ENCODE measurements at regions not wholly inside any gene's neighbourhood (a gene's known extent, or its start where the extent isn't known, plus 50 kb on each side); places are given as distances from the start of the nearest gene placed in this dataset.

GRCh38 chrX:51813886-51814460, 70.7 kb downstream of the GSPT2 start:
- Histone ChIP-seq H3K9me3 (no peaks in the 10 kb centered on the region), H3K4me3 (no peak overlapping the region), H3K27ac (no peak overlapping the region), H3K27me3 (peaks cover 0 to 5% of the 10 kb centered on the region in 2 donors), H3K36me3 (no peaks in the 10 kb centered on the region), H3K4me1 (no peaks in the 10 kb centered on the region)
- no peak for DNase-seq (ENCODE audit: low spot score in 2 of 2)
- WGBS, 2 donors, result 58 to 68% methylated on average over 12 of the region's 12 CpGs
- TF ChIP-seq EP300 (IDR thresholded peaks at IDR 0.05) (no peak), POLR2A (IDR thresholded peaks at IDR 0.05) (no peak), CTCF (IDR thresholded peaks at IDR 0.05) (no peak)

- no peaks in the 10 kb centered on the region for H3K36me3 ChIP-seq
- no peaks in the 10 kb centered on the region for H3K4me1 ChIP-seq
- no peak overlapping the region for H3K4me3 ChIP-seq
- 74 to 85% methylated on average over 1 of the region's 1 CpG for WGBS, 2 donors
- DNase-seq (ENCODE audit: low spot score in 2 of 2), result no peak
- H3K27ac ChIP-seq, result no peak overlapping the region
- no peaks in the 10 kb centered on the region for H3K9me3 ChIP-seq
- TF ChIP-seq EP300 (IDR thresholded peaks at IDR 0.05), result no peak
- TF ChIP-seq POLR2A (IDR thresholded peaks at IDR 0.05), result no peak
- TF ChIP-seq CTCF (IDR thresholded peaks at IDR 0.05), result no peak
- H3K27me3 ChIP-seq, result peaks cover 0 to 13% of the 10 kb centered on the region in 2 donors
Measured at GRCh38 chrX:51824061-51824460, 69.4 kb upstream of the MAGED1 start.

GRCh38 chrX:51825436-51825835, 68.0 kb upstream of the MAGED1 start:
- DNase-seq (ENCODE audit: low spot score in 2 of 2), result no peak
- Histone ChIP-seq H3K27me3 (peaks cover 0 to 13% of the 10 kb centered on the region in 2 donors), H3K36me3 (no peaks in the 10 kb centered on the region), H3K4me3 (no peak overlapping the region), H3K4me1 (no peaks in the 10 kb centered on the region), H3K27ac (no peak overlapping the region), H3K9me3 (no peaks in the 10 kb centered on the region)
- WGBS, 2 donors, result 58 to 59% methylated on average over 3 of the region's 3 CpGs
- no peak for TF ChIP-seq POLR2A (IDR thresholded peaks at IDR 0.05)
- TF ChIP-seq EP300 (IDR thresholded peaks at IDR 0.05), result no peak
- TF ChIP-seq CTCF (IDR thresholded peaks at IDR 0.05), result no peak

- Histone ChIP-seq H3K27ac (no peak overlapping the region), H3K9me3 (no peaks in the 10 kb centered on the region), H3K4me1 (peaks cover 0 to 6% (median 0%) of the 10 kb centered on the region in 4 donors), H3K36me3 (no peaks in the 10 kb centered on the region), H3K4me3 (no peak overlapping the region), H3K27me3 (no peaks in the 10 kb centered on the region)
- DNase-seq (ENCODE audit: low spot score in 2 of 2), result no peak
- 50 to 76% methylated on average over 1 of the region's 1 CpG for WGBS, 2 donors
- TF ChIP-seq EP300 (IDR thresholded peaks at IDR 0.05), result no peak
- no peak for TF ChIP-seq CTCF (IDR thresholded peaks at IDR 0.05)
- no peak for TF ChIP-seq POLR2A (IDR thresholded peaks at IDR 0.05)
Measured at GRCh38 chrX:51834076-51834475, 59.3 kb upstream of the MAGED1 start.

- Histone ChIP-seq H3K9me3 (no peaks in the 10 kb centered on the region), H3K4me3 (no peak overlapping the region), H3K36me3 (no peaks in the 10 kb centered on the region), H3K4me1 (peaks cover 0 to 6% (median 0%) of the 10 kb centered on the region in 4 donors), H3K27ac (no peak overlapping the region), H3K27me3 (no peaks in the 10 kb centered on the region)
- TF ChIP-seq EP300 (IDR thresholded peaks at IDR 0.05), result no peak
- TF ChIP-seq CTCF (IDR thresholded peaks at IDR 0.05), result no peak
- TF ChIP-seq POLR2A (IDR thresholded peaks at IDR 0.05), result no peak
- DNase-seq (ENCODE audit: low spot score in 2 of 2), result no peak
- 89 to 92% methylated on average over 5 of the region's 5 CpGs for WGBS, 2 donors
Measured at GRCh38 chrX:51836823-51837222, 56.6 kb upstream of the MAGED1 start.
